GM21515 (cell line): ENCODE measurements at regions not wholly inside any gene's neighbourhood (a gene's known extent, or its start where the extent isn't known, plus 50 kb on each side); places are given as distances from the start of the nearest gene placed in this dataset.
"Not testable (repeated sequence)": the region's sequence is repeated elsewhere in the genome, so short reads cannot be mapped to it uniquely, and the experiment has no call there.

Experiments used
- ATAC-seq: cut with Tn5 transposase; IDR thresholded peaks from one replicate; pipeline ENCODE4 v1.9.1; 2021; ENCODE audit not compliant: unreplicated experiment

GRCh38 chr10:61059636-61060035 is 115.7 kb upstream of the RHOBTB1 start:
- ATAC-seq, result no peak

GRCh38 chr10:61052469-61053205 is 108.7 kb upstream of the RHOBTB1 start:
- ATAC-seq, result no peak

GRCh38 chr10:61051344-61051743 is 107.4 kb upstream of the RHOBTB1 start:
- ATAC-seq, result no peak

DNA sequence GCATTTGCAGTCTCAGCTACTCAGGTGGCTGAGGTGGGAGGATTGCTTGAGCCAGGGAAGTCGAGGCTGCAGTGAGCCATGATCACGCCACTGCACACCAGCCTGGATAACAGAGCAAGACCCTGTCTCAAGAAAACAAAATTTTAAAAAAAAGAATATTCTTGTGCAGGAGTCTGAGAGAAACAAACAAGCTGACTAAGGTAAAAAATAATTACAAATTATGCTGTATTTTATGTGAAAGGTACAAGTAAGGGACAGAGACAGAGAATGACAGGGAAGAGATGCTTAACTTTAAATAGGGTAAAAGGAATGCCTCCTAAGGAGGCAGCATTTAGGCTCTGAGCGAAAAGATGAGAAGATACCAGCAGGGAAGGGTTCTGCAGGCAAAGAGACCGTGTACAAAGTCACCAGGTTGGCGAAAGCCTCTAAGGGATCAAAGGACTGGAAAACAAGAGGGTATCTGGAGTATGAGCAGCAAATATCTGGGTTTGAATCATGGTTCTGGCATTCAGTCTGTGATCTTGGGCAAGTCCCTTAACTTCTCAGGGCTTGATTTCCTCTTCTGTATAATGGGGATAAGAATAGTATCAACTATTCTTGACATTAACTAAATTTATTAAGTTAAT is 106.2 kb upstream of the RHOBTB1 start:
- no peak for ATAC-seq

DNA sequence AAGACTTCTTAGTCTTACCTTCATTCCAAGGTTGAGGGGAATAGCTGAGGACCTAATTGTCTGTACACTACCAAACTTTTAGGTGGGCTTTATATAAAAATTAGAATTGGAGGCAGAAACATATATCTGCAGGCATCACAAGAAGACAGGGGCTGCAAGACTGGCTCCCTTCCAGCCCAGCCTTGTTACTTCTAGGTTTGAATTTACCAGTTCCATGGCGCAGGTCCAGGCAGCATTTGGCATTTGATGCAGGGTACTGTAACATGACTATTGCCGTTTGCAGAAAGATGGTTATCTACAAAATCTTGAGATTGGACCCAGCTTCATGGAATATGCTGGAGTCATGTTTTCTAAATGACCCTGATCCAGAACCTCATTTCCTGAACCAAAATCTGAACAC is 105.4 kb upstream of the RHOBTB1 start:
- ATAC-seq, result no peak

DNA sequence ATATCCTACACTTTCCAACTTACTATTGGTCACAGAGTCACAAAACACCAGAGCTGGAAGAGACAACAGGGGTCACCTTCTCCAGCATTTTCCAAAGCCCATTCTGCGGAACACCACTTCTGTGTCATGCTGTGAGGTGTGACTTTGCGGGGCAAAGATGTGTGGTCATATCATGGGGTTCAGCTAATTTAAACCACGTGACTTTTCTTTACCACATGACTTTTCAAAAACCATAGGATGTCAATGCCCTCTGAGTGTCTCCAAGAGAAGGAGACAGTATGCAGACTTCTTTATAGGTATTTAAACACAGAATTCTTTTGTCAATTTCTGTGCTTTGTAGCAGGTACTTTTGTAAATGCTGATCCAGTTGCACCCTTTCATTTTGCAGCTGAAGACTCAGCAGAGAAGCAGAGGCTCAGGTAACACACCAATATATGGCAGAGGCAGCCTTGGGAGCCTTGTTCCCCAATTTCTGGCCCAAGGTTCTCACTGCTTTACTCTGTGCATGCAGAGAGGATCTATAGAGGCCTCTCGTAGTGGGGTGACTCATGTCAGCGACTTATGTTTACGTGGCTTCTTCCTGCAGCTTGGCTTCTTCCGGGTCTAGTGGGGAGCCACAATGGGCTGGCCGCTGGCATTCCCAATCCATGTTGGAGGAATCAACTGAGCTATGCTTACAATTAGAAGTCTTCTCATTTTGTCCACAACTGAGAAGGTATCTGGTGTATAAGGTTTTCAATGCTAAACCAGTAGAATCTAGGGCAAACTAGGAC is 104.0 kb upstream of the RHOBTB1 start:
- ATAC-seq, result no peak

GRCh38 chr10:61047081-61047480 is 103.1 kb upstream of the RHOBTB1 start:
- no peak for ATAC-seq

- not testable (repeated sequence) for ATAC-seq
Measured at GRCh38 chr10:61045480-61045879, 101.5 kb upstream of the RHOBTB1 start.

DNA sequence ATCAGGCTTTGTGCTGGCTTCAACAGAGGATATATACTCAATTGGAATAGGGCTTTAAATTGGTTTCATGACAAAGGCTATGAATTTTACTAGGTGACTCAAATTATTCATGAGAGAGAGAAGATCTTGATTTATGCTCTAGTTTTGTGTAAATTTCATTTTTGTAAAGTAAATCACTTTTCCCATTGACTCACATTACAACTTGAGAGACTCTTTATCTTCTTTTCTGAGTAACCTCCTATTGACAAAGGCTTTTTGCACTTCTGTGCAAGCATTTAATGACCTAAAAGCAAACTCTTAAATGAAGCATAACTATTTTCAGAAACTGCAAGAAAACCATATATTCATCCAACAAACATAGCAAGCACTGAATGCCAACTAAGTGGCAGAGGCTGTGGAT is 98.5 kb upstream of the RHOBTB1 start:
- no peak for ATAC-seq

- no peak for ATAC-seq
Measured at GRCh38 chr10:61040399-61041016, 96.5 kb upstream of the RHOBTB1 start.

GRCh38 chr10:61039868-61040267 is 95.9 kb upstream of the RHOBTB1 start:
- ATAC-seq, result no peak

- ATAC-seq, result not testable (repeated sequence)
Measured at GRCh38 chr10:61037261-61037830, 93.4 kb upstream of the RHOBTB1 start.

GRCh38 chr10:61036148-61036547 is 92.2 kb upstream of the RHOBTB1 start:
- ATAC-seq, result not testable (repeated sequence)

DNA sequence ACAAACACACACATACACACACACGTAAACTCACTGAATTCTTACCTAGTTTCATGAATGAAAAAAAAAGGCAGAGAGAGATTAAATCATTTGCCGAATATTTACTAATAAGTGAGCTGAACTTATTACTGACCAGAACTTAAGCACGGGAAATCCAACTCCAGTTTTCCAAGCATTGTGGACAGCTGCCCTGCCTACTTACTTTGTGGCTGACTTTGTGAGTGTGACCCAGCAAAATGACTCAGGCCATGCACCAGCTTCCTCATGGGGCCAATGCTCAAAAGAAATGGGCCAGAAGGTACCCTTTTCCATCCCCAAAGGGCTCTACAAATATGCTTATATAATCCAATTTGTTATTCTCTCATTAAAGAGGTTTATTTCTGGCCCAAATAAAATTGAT is 87.4 kb upstream of the RHOBTB1 start:
- no peak for ATAC-seq

DNA sequence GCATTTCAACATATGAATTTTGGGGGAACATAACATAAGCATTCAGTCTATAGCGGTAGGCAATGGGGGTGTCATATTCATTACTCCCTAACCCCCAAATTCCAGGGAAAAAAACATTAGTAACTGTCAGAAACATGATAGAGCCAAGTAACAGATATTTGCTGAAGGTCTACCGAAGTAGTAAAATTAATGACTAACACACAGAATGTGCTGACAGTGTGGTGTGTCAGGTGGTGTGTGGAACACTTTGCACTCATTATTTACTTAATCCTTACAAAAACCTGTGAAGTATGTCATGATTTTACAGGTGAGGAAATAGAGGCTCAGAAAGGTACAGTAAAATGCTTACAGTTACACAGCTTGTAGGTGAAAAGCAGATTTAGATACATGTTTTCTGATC is 85.4 kb upstream of the RHOBTB1 start:
- no peak for ATAC-seq

- ATAC-seq, result no peak
Measured at GRCh38 chr10:61028861-61029361, 84.9 kb upstream of the RHOBTB1 start.

DNA sequence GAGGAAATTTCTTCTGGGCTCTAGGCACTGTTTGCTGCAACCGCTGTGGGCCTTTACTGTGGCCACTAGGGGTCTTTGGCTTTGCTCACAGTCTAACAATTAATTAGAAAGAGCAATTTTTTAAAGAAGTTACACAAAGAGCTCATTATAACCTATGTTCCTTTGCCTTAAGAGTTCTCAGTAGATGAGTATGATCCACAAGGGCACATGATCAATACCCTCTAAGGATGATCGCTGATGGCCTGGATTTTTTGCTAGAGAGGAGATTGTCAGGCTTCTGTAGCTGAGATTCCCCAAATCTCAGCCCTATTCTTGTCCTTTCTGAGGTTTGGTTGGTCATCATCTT is 80.8 kb upstream of the RHOBTB1 start:
- peak; percentile 64 for ATAC-seq

DNA sequence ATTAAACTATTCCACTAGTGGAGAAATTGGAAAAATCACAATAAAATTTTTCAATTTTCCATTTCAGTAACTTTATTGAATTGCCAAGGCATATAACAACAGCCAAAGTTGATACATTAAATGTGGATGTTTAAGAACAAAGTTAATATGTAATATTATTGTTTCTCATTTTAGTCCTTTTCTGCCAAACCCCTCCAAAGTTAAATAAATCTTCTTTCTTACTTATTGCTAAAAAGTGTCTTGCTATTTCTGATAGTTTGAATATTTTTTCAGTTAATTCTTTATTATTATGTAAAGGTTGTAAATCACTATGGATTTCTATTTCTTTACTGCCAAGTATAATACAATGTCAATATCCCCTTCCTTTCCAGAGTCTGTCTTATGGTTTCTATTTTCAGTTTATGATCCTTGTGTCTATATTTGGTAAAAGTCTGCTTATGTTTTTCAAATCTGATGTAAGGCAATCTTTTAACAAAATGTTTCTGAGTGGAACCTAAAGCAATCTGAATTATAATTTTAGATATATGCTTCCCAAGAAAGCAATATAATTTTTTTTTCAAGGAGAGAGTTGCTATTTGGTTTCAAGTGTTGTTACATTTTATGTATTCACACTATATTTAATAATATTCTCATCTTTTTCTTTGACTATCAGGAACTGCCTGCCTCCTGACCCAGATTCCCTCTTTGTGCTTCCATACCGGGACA is 80.3 kb upstream of the RHOBTB1 start:
- no peak for ATAC-seq

DNA sequence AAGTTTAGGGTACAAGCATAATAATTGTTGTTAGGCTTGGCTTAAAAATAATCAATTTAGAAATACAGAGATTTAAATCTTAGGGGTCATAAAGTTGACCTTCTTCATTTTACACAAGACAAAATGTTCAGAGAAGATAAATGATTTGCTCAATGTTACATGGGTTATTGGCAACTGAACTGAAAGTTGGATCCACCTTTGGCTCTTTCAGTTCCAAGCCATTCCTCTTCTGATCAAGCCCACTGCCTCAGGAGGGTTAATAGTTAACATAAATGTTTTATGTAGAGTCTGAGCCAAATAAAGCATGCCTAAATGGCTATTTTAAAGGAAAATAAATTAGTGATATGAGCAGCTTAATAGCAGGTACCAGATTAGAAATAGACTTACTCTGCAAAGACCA is 79.1 kb upstream of the RHOBTB1 start:
- ATAC-seq, result no peak

DNA sequence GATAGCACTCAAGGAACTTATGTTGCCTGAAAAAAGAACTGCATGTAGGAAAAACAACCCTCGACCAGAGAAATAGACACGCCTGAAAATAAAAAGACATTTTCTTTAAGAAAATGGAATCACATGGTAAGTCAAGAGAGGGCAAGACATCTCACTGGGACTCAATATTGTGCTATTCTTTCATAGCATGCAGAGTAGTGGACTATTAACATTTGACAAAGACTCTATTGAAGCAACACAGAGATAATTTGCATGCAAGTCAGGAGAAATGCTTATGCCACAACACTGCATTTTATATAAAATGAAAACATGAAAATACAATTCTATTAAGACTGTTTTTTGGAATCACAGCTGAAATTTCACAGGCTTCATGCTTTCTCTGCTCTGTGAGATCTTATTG is 77.9 kb upstream of the RHOBTB1 start:
- no peak for ATAC-seq
